IMR-90 (cell line): ENCODE measurements at regions not wholly inside any gene's neighbourhood (a gene's known extent, or its start where the extent isn't known, plus 50 kb on each side); places are given as distances from the start of the nearest gene placed in this dataset.

Source experiments
- ATAC-seq: fragments of 200-7000 bp; cut with Tn5 transposase; 2 replicates; pipeline ENCODE4 v1.9.1; 2020; ENCODE audit warnings: low read depth, mild to moderate bottlenecking, moderate library complexity
- BruUV-seq: library from RNA; stranded (reverse); fragments of 400-500 nt; replicated peaks from 2 replicates; lab custom pipeline; 2021; lab: Mats Ljungman, UMichigan
- CTCF ChIA-PET: fragments of 300-600 bp; formaldehyde crosslinking; extraction: SDS; loops from one replicate; lab custom pipeline; 2021; ENCODE audit warnings: antibody characterized with exemption; lab: Yijun Ruan, JAX
- POLR2A ChIA-PET: fragments of 300-600 bp; sonication (Branson Sonifier 250); formaldehyde crosslinking; loops from one replicate; lab custom pipeline; 2022; ENCODE audit warnings: antibody characterized with exemption; ENCODE audit not compliant: unreplicated experiment; lab: Charles Lee
- DNase-seq: peaks from one replicate; pipeline ENCODE4 v3.0.0; 2013
- H2AFZ ChIP-seq: replicated peaks from 2 replicates; pipeline ENCODE3; 2013; ENCODE audit warnings: low read length, mild to moderate bottlenecking; ENCODE audit not compliant: poor library complexity
- H2AK5ac ChIP-seq: 2 replicates; pipeline ENCODE4 v1.6.1; 2013; ENCODE audit warnings: low read depth, low read length, inconsistent platforms
- H2AK9ac ChIP-seq: replicated peaks from 2 replicates; pipeline ENCODE3; 2013; ENCODE audit warnings: mild to moderate bottlenecking, low read depth, low read length, moderate library complexity; ENCODE audit not compliant: poor library complexity
- H2BK120ac ChIP-seq: 2 replicates; pipeline ENCODE4 v1.6.1; 2013; ENCODE audit warnings: low read depth, low read length, inconsistent platforms
- H2BK15ac ChIP-seq: 3 replicates; pipeline ENCODE4 v1.6.1; 2013; ENCODE audit warnings: low read depth, low read length, inconsistent platforms
- H2BK20ac ChIP-seq: 2 replicates; pipeline ENCODE4 v1.6.1; 2013; ENCODE audit warnings: low read depth, mild to moderate bottlenecking, inconsistent platforms, low read length, moderate library complexity
- H2BK5ac ChIP-seq: 2 replicates; pipeline ENCODE4 v1.6.1; 2013; ENCODE audit warnings: mild to moderate bottlenecking, low read depth, low read length, inconsistent platforms; ENCODE audit not compliant: poor library complexity, severe bottlenecking
- H3K14ac ChIP-seq: replicated peaks from 2 replicates; pipeline ENCODE4 v1.6.1; 2013; ENCODE audit warnings: low read depth, low read length, inconsistent platforms
- H3K18ac ChIP-seq: 2 replicates; pipeline ENCODE4 v1.6.1; 2013; ENCODE audit warnings: low read depth, low read length, control low read depth
- H3K23ac ChIP-seq: 2 replicates; pipeline ENCODE4 v1.6.1; 2013; ENCODE audit warnings: low read depth, low read length, inconsistent platforms
- H3K27ac ChIP-seq: 2 replicates; pipeline ENCODE4 v1.5.1; 2013; ENCODE audit warnings: mild to moderate bottlenecking, control low read depth, low read length; ENCODE audit not compliant: insufficient read depth
- H3K27me3 ChIP-seq: 2 replicates; pipeline ENCODE4 v1.6.1; 2013; ENCODE audit warnings: low read length; ENCODE audit not compliant: control insufficient read depth, insufficient read depth
- H3K36me3 ChIP-seq: 2 replicates; pipeline ENCODE4 v1.6.1; 2013; ENCODE audit warnings: low read length, mixed read lengths; ENCODE audit not compliant: control insufficient read depth, insufficient read depth
- H3K4ac ChIP-seq: 2 replicates; pipeline ENCODE4 v1.6.1; 2013; ENCODE audit warnings: low read depth, low read length, inconsistent platforms
- H3K4me1 ChIP-seq: 2 replicates; pipeline ENCODE4 v1.6.1; 2013; ENCODE audit warnings: low read length, mixed read lengths; ENCODE audit not compliant: control insufficient read depth, insufficient read depth
- H3K4me2 ChIP-seq: 2 replicates; pipeline ENCODE4 v1.6.1; 2013; ENCODE audit warnings: low read depth, mild to moderate bottlenecking, control low read depth, low read length, moderate library complexity
- H3K4me3 ChIP-seq: 2 replicates; pipeline ENCODE4 v1.5.1; 2013; ENCODE audit warnings: low read depth, mild to moderate bottlenecking, control low read depth, low read length, moderate library complexity; ENCODE audit not compliant: insufficient read depth
- H3K56ac ChIP-seq: 2 replicates; pipeline ENCODE4 v1.6.1; 2013; ENCODE audit warnings: low read length, inconsistent platforms; ENCODE audit not compliant: insufficient read depth; ENCODE audit errors: extremely low read depth
- H3K79me1 ChIP-seq, 2 experiments: 2 replicates each; pipeline ENCODE4 v1.6.1; 2013; ENCODE audit warnings: low read length in 2 of 2, inconsistent platforms in 1 of 2, low read depth in 1 of 2
- H3K9ac ChIP-seq: 2 replicates; pipeline ENCODE4 v1.6.1; 2013; ENCODE audit warnings: low read depth, low read length, control low read depth
- H3K9me1 ChIP-seq: 2 replicates; pipeline ENCODE4 v1.6.1; 2013; ENCODE audit warnings: low read length, inconsistent platforms; ENCODE audit not compliant: insufficient read depth
- H3K9me3 ChIP-seq: 2 replicates; pipeline ENCODE4 v1.6.1; 2013; ENCODE audit warnings: low read length; ENCODE audit not compliant: control insufficient read depth, insufficient read depth
- H4K20me1 ChIP-seq: 2 replicates; pipeline ENCODE4 v1.6.1; 2013; ENCODE audit warnings: low read length, inconsistent platforms; ENCODE audit not compliant: insufficient read depth
- H4K5ac ChIP-seq: 2 replicates; pipeline ENCODE4 v1.6.1; 2013; ENCODE audit warnings: mild to moderate bottlenecking, low read depth, low read length, control low read depth
- H4K8ac ChIP-seq, 2 experiments: 2 replicates each; pipeline ENCODE4 v1.6.1; 2013; ENCODE audit warnings: low read depth in 2 of 2, low read length in 2 of 2, control low read depth in 1 of 2, inconsistent platforms in 1 of 2
- H4K91ac ChIP-seq: 2 replicates; pipeline ENCODE4 v1.6.1; 2013; ENCODE audit warnings: low read depth, low read length, inconsistent platforms; ENCODE audit not compliant: insufficient read depth
- BHLHE40 ChIP-seq: fragments of 150-350 bp; IDR thresholded peaks from 2 replicates; pipeline ENCODE4 v1.6.1; 2016; ENCODE audit warnings: mild to moderate bottlenecking, low read depth, low read length
- CHD1 ChIP-seq: IDR thresholded peaks from 2 replicates; pipeline ENCODE4 v1.6.1; 2012; ENCODE audit warnings: low read depth, low read length, improper control_type of control experiment
- MAZ ChIP-seq: IDR thresholded peaks from 2 replicates; pipeline ENCODE4 v1.6.1; 2012; ENCODE audit warnings: low read depth, mild to moderate bottlenecking, low read length, improper control_type of control experiment, moderate library complexity, borderline replicate concordance
- MXI1 ChIP-seq: IDR thresholded peaks from 2 replicates; pipeline ENCODE4 v1.6.1; 2012; ENCODE audit warnings: low read depth, mild to moderate bottlenecking, low read length, moderate library complexity, borderline replicate concordance
- NFE2L2 ChIP-seq: fragments of 150-350 bp; IDR thresholded peaks from 2 replicates; pipeline ENCODE4 v1.6.1; 2016; ENCODE audit warnings: low read depth, mild to moderate bottlenecking, low read length
- RAD21 ChIP-seq: IDR thresholded peaks from 2 replicates; pipeline ENCODE4 v1.6.1; 2012; ENCODE audit warnings: low read length, improper control_type of control experiment
- RFX5 ChIP-seq: IDR thresholded peaks from 2 replicates; pipeline ENCODE4 v1.8.0; 2012; ENCODE audit warnings: low read depth, mild to moderate bottlenecking, low read length, moderate library complexity
- WGBS, 2 experiments: methylation state at CpG; one replicate each; pipeline versions ENCODE4 v1.1.5 to v1.1.7; 2013; ENCODE audit warnings: missing lambda C conversion rate in 2 of 2; ENCODE audit not compliant: insufficient read length in 1 of 2; ENCODE audit errors: extremely low coverage in 2 of 2; 5-methylcytosine and 5-hydroxymethylcytosine counted together
- dilution Hi-C: fragments of 300-500 bp; cut with HindIII; formaldehyde crosslinking; loops from one replicate; pipeline ENCODE4 v1.14.3; 2018; ENCODE audit warnings: low sequenced_read_pairs; ENCODE audit not compliant: unreplicated experiment
- in situ Hi-C: fragments of 300-500 bp; cut with MboI; formaldehyde crosslinking; loops from 3 replicates; pipeline ENCODE4 v1.14.3; 2019; ENCODE audit warnings: low sequenced_read_pairs, inconsistent platforms, mixed read lengths
- intact Hi-C: fragments of 100-400 bp; cut with micrococcal nuclease; formaldehyde crosslinking; loops from 2 replicates; pipeline ENCODE4 v1.10.0; 2022
- TF ChIP-seq, protein P1 (sequence below): fragments of 150-350 bp; IDR thresholded peaks from 2 replicates; pipeline ENCODE4 v1.6.1; 2017; ENCODE audit warnings: mild to moderate bottlenecking, antibody characterized with exemption, low read length, low read depth
- TF ChIP-seq, protein P2 (sequence below): fragments of 150-350 bp; IDR thresholded peaks from 2 replicates; pipeline ENCODE4 v1.6.1; 2016; ENCODE audit warnings: low read depth, mild to moderate bottlenecking, low read length, moderate library complexity, borderline replicate concordance
- TF ChIP-seq, protein P3 (sequence below): conservative IDR thresholded peaks from 2 replicates; pipeline ENCODE4 v1.5.1; 2012; ENCODE audit warnings: mild to moderate bottlenecking, low read depth, low read length, improper control_type of control experiment

DNA sequence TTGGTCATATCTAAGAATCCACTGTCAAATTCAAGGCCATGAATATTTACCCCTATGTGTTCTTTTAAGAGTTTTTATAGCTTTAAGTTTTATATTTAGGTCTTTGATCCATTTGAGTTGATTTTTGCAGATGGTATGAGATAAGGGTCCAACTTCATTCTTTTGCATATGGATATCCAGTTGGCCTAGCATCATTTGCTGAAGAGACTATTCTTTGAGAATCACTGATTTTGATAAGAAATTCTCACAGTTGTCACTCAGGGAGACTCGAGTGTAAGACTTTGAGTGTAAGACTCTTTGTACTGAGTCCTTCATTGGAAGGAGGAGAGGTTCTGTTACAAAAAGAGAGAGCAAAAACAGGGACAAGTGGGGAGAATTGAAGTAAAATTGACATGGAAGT is 74.8 kb downstream of the CBLL2 start:
- no peak overlapping the region for H3K9ac ChIP-seq
- 0% methylated on average over 1 of the region's 1 CpG; no CpG with 5 or more reads in 1 of the 2 experiments for WGBS, 2 experiments
- no peak for ATAC-seq
- H3K4ac ChIP-seq, result no peak overlapping the region
- intact Hi-C loops, result no loop called here
- ChIA-PET CTCF (no interaction called here), POLR2A (no interaction called here)
- H3K27ac ChIP-seq, result no peak overlapping the region
- DNase-seq, result no peak
- TF ChIP-seq RAD21, result no peak
- no peak for TF ChIP-seq MAZ
- no peak for TF ChIP-seq BHLHE40
- TF ChIP-seq RFX5, result no peak
- TF ChIP-seq, protein P1, sequence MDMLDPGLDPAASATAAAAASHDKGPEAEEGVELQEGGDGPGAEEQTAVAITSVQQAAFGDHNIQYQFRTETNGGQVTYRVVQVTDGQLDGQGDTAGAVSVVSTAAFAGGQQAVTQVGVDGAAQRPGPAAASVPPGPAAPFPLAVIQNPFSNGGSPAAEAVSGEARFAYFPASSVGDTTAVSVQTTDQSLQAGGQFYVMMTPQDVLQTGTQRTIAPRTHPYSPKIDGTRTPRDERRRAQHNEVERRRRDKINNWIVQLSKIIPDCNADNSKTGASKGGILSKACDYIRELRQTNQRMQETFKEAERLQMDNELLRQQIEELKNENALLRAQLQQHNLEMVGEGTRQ, result no peak
- TF ChIP-seq CHD1, result no peak
- TF ChIP-seq NFE2L2, result no peak
- TF ChIP-seq, protein P2, sequence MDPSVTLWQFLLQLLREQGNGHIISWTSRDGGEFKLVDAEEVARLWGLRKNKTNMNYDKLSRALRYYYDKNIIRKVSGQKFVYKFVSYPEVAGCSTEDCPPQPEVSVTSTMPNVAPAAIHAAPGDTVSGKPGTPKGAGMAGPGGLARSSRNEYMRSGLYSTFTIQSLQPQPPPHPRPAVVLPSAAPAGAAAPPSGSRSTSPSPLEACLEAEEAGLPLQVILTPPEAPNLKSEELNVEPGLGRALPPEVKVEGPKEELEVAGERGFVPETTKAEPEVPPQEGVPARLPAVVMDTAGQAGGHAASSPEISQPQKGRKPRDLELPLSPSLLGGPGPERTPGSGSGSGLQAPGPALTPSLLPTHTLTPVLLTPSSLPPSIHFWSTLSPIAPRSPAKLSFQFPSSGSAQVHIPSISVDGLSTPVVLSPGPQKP, result no peak
- TF ChIP-seq, protein P3, sequence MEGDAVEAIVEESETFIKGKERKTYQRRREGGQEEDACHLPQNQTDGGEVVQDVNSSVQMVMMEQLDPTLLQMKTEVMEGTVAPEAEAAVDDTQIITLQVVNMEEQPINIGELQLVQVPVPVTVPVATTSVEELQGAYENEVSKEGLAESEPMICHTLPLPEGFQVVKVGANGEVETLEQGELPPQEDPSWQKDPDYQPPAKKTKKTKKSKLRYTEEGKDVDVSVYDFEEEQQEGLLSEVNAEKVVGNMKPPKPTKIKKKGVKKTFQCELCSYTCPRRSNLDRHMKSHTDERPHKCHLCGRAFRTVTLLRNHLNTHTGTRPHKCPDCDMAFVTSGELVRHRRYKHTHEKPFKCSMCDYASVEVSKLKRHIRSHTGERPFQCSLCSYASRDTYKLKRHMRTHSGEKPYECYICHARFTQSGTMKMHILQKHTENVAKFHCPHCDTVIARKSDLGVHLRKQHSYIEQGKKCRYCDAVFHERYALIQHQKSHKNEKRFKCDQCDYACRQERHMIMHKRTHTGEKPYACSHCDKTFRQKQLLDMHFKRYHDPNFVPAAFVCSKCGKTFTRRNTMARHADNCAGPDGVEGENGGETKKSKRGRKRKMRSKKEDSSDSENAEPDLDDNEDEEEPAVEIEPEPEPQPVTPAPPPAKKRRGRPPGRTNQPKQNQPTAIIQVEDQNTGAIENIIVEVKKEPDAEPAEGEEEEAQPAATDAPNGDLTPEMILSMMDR, result no peak
- TF ChIP-seq MXI1, result no peak
- H4K20me1 ChIP-seq, result no peaks in the 10 kb centered on the region
- H3K4me3 ChIP-seq, result no peak overlapping the region
- H3K23ac ChIP-seq, result no peak overlapping the region
- H2AFZ ChIP-seq, result no peak overlapping the region
- H2BK15ac ChIP-seq, result no peak overlapping the region
- no peak overlapping the region for H3K18ac ChIP-seq
- no peak overlapping the region for H2AK9ac ChIP-seq
- H3K9me1 ChIP-seq, result no peaks in the 10 kb centered on the region
- H3K9me3 ChIP-seq, result no peaks in the 10 kb centered on the region
- no peak overlapping the region for H4K91ac ChIP-seq
- H3K4me1 ChIP-seq, result no peaks in the 10 kb centered on the region
- no peak overlapping the region for H3K14ac ChIP-seq
- H2AK5ac ChIP-seq, result no peak overlapping the region
- no peak overlapping the region for H2BK5ac ChIP-seq
- no peak overlapping the region for H4K5ac ChIP-seq
- H3K27me3 ChIP-seq, result no peaks in the 10 kb centered on the region
- H2BK120ac ChIP-seq, result no peak overlapping the region
- in situ Hi-C loops, result no loop called here
- no TSS peak for BruUV-seq
- dilution Hi-C loops, result no loop called here
- H4K8ac ChIP-seq, result no peak overlapping the region
- H3K79me1 ChIP-seq, result no peaks in the 10 kb centered on the region
- no peak overlapping the region for H3K56ac ChIP-seq
- H3K4me2 ChIP-seq, result no peak overlapping the region
- no peak overlapping the region for H2BK20ac ChIP-seq
- no peaks in the 10 kb centered on the region for H3K36me3 ChIP-seq
